Ovary (tissue), 7 donors: ENCODE measurements at regions not wholly inside any gene's neighbourhood (a gene's known extent, or its start where the extent isn't known, plus 50 kb on each side); places are given as distances from the start of the nearest gene placed in this dataset.
"Not testable (repeated sequence)": the region's sequence is repeated elsewhere in the genome, so short reads cannot be mapped to it uniquely, and the experiment has no call there.

Experiments used
- DNase-seq, 5 donors: peaks; one replicate each; pipeline ENCODE4 v3.0.0-alpha.2; 2019 to 2020
- H3K27ac ChIP-seq, 2 donors: fragments of 200-600 bp; one replicate each; pipeline versions ENCODE4 v1.5.1 to v1.8.0; 2019 to 2022
- H3K27me3 ChIP-seq: fragments of 200-600 bp; one replicate; pipeline ENCODE4 v1.8.0; 2022
- H3K36me3 ChIP-seq: fragments of 200-600 bp; sonication (generic); one replicate; pipeline ENCODE4 v1.5.1; 2019
- H3K4me1 ChIP-seq: one replicate; pipeline ENCODE4 v1.8.1; 2013; ENCODE audit warnings: mild to moderate bottlenecking, moderate library complexity; ENCODE audit not compliant: insufficient read depth
- H3K4me3 ChIP-seq: fragments of 200-600 bp; sonication (generic); one replicate; pipeline ENCODE4 v1.5.1; 2017
- H3K9me3 ChIP-seq, 2 donors: fragments of 200-600 bp in 1 of 2; sonication (generic) in 1 of 2; one replicate each; pipeline versions ENCODE4 v1.5.1 to v1.8.1; 2013 to 2019; ENCODE audit warnings: mild to moderate bottlenecking in 1 of 2, moderate library complexity in 1 of 2
- CTCF ChIP-seq, 3 donors: fragments of 450-650 bp in 2 of 3; fragments of 200-600 bp in 1 of 3; IDR thresholded peaks; one replicate each; pipeline versions ENCODE4 v1.5.1 to v1.8.0; 2016 to 2022; ENCODE audit warnings: antibody characterized with exemption in 3 of 3, mild to moderate bottlenecking in 1 of 3
- EP300 ChIP-seq: sonication (generic); formaldehyde crosslinking; IDR thresholded peaks from one replicate; pipeline ENCODE4 v1.6.1; 2017; ENCODE audit warnings: antibody characterized with exemption
- POLR2A ChIP-seq: fragments of 450-650 bp; IDR thresholded peaks from one replicate; pipeline ENCODE4 v1.6.1; 2017; ENCODE audit warnings: antibody characterized with exemption, mild to moderate bottlenecking, moderate library complexity
- WGBS, 3 donors: extraction: QIAGEN DNeasy Blood & Tissue Kit in 1 of 3; methylation state at CpG; one replicate each; pipeline versions ENCODE4 v1.1.5 to v1.1.7; 2013 to 2017; 5-methylcytosine and 5-hydroxymethylcytosine counted together
- intact Hi-C, 4 donors: fragments of 100-400 bp; cut with DNase I; formaldehyde crosslinking; loops; one replicate each; pipeline versions ENCODE4 v1.11.0 to v1.15.1; 2022 to 2023
- donor health status: DM: no; HTN: no; CAD: no; lungs with moderate emphysema.
- donor health status: DM: no; HTN: no; CAD: no.
- donor health status: Bipolar disorder and iron deficiency.
- donor health status: DM: no; HTN: no; CAD: no.
- donor health status: DM: yes; HTN: yes; CAD: no.

- Histone ChIP-seq H3K9me3 (no peaks in the 10 kb centered on the region), H3K36me3 (no peaks in the 10 kb centered on the region), H3K4me3 (no peak overlapping the region), H3K4me1 (no peaks in the 10 kb centered on the region), H3K27me3 (no peaks in the 10 kb centered on the region), H3K27ac (no peak overlapping the region)
- intact Hi-C loops, result no loop called here
- TF ChIP-seq POLR2A (no peak), CTCF (IDR thresholded peaks at IDR 0.05) (no peak), EP300 (no peak)
- no peak for DNase-seq
- WGBS, 3 donors, result 42 to 88% (median 74%) methylated on average over 2 of the region's 2 CpGs
These were observed 87.5 kb upstream of the TMEM170B start for GRCh38 chr6:11450037-11450436.

GRCh38 chr6:11449408-11449807 lies 88.1 kb upstream of the TMEM170B start:
- Histone ChIP-seq H3K27ac (no peak overlapping the region), H3K9me3 (no peaks in the 10 kb centered on the region), H3K4me3 (no peak overlapping the region), H3K4me1 (no peaks in the 10 kb centered on the region), H3K27me3 (no peaks in the 10 kb centered on the region), H3K36me3 (no peaks in the 10 kb centered on the region)
- intact Hi-C loops, result no loop called here
- no peak for TF ChIP-seq CTCF (IDR thresholded peaks at IDR 0.05)
- TF ChIP-seq POLR2A, result no peak
- TF ChIP-seq EP300, result no peak
- 74 to 92% (median 91%) methylated on average over 2 of the region's 2 CpGs for WGBS, 3 donors
- DNase-seq, result no peak

DNA sequence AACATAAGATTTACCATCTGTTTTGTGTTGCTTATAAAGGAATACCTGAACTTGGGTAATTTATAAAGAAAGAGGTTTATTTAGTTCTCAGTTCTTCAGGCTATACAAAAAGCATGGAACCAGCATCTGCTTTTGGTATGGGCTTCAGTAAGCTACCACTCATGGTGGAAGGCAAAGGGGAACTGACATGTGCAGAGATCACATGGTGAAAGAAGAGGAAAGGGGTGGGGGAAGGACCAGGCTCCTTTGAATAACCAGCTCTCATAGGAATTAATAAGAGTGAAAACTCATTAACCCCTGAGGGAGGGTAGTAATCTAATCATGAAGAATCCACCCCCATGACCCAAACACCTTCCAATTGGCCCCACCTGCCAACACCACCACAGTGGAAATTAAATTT lies 89.5 kb upstream of the TMEM170B start:
- no peak for DNase-seq
- no peaks in the 10 kb centered on the region for H3K4me1 ChIP-seq
- no peaks in the 10 kb centered on the region for H3K27me3 ChIP-seq
- H3K4me3 ChIP-seq, result no peak overlapping the region
- intact Hi-C loops, result no loop called here
- no peaks in the 10 kb centered on the region for H3K36me3 ChIP-seq
- no peak for TF ChIP-seq CTCF (IDR thresholded peaks at IDR 0.05)
- no peak for TF ChIP-seq EP300
- no peak for TF ChIP-seq POLR2A
- no peak overlapping the region for H3K27ac ChIP-seq
- no peaks in the 10 kb centered on the region for H3K9me3 ChIP-seq

DNA sequence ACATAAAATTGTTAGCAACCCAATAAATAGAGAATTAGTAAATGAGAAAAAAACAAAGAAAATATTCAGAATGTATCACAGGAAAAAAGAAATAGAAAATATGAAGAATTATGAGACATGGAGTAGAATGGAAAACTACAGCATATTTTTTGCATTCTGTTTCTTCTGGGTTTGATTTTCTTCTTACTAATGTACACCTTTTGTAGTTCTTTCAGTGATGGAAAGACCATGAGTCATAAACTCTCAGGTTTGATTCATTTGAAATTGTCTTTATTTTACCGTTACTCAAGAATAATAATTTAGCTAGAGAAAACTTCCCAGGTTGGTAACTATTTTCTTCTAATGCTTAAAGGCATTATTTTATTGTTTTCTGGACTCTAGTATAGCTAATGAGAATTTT lies 90.3 kb upstream of the TMEM170B start:
- Histone ChIP-seq H3K9me3 (no peaks in the 10 kb centered on the region), H3K4me1 (no peaks in the 10 kb centered on the region), H3K4me3 (no peak overlapping the region), H3K27ac (no peak overlapping the region), H3K36me3 (no peaks in the 10 kb centered on the region), H3K27me3 (no peaks in the 10 kb centered on the region)
- no peak for TF ChIP-seq CTCF (IDR thresholded peaks at IDR 0.05)
- TF ChIP-seq POLR2A, result no peak
- TF ChIP-seq EP300, result no peak
- DNase-seq, result no peak
- intact Hi-C loops, result no loop called here
- WGBS, 3 donors, result 95 to 100% (median 98%) methylated on average over 1 of the region's 1 CpG

- no peaks in the 10 kb centered on the region for H3K36me3 ChIP-seq
- no peak for DNase-seq
- H3K27me3 ChIP-seq, result no peaks in the 10 kb centered on the region
- WGBS, 3 donors, result 95 to 98% (median 97%) methylated on average over 2 of the region's 2 CpGs
- intact Hi-C loops, result no loop called here
- TF ChIP-seq EP300 (no peak), POLR2A (no peak)
- no peaks in the 10 kb centered on the region for H3K4me1 ChIP-seq
- no peaks in the 10 kb centered on the region for H3K9me3 ChIP-seq
- H3K27ac ChIP-seq, result no peak overlapping the region
- no peak overlapping the region for H3K4me3 ChIP-seq
These were observed 92.4 kb upstream of the TMEM170B start for GRCh38 chr6:11445146-11445545.

DNA sequence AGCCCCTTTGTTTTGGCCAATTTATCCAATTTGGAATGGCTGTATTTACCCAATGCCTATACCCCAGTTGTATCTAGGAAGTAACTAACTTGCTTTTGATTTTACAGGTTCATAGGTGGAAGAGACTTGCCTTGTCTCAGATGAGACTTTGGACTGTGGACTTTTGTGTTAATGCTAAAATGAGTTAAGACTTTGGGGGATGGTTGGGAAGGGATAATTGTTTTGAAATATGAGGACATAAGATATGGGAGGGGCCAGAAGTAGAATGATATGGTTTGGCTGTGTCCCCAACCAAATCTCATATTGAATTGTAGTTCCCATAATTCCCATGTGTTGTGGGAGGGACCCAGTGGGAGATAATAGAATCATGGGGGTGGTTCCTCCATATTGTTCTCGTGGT lies 94.4 kb upstream of the TMEM170B start:
- H3K36me3 ChIP-seq, H3K27ac ChIP-seq, H3K4me3 ChIP-seq, H3K27me3 ChIP-seq, H3K4me1 ChIP-seq, intact Hi-C loops, H3K9me3 ChIP-seq, DNase-seq: not testable (repeated sequence)
- 77 to 81% (median 80%) methylated on average over 1 of the region's 1 CpG for WGBS, 3 donors
